Smooth muscle cell (in vitro differentiated cells): ENCODE measurements at regions not wholly inside any gene's neighbourhood (a gene's known extent, or its start where the extent isn't known, plus 50 kb on each side); places are given as distances from the start of the nearest gene placed in this dataset.
"Not testable (repeated sequence)": the region's sequence is repeated elsewhere in the genome, so short reads cannot be mapped to it uniquely, and the experiment has no call there.

Source experiments
- DNase-seq: peaks from one replicate; lab custom pipeline; 2025; ENCODE audit not compliant: unreplicated experiment; lab: John Stamatoyannopoulos, UW
- H2AFZ ChIP-seq: fragments of 200-600 bp; sonication (generic); 2 replicates; pipeline ENCODE4 v1.6.0; 2016; ENCODE audit warnings: antibody characterized with exemption, low read depth, mild to moderate bottlenecking
- H3F3A ChIP-seq: fragments of 200-600 bp; sonication (generic); 2 replicates; pipeline ENCODE4 v1.6.0; 2017; ENCODE audit warnings: antibody characterized with exemption, low read depth
- H3K27ac ChIP-seq: fragments of 200-600 bp; sonication (generic); 2 replicates; pipeline ENCODE4 v1.5.1; 2016; ENCODE audit warnings: low read depth, mild to moderate bottlenecking
- H3K27me3 ChIP-seq: fragments of 200-600 bp; sonication (generic); 2 replicates; pipeline ENCODE4 v1.6.1; 2016; ENCODE audit warnings: low read depth, mild to moderate bottlenecking
- H3K36me3 ChIP-seq: fragments of 200-600 bp; sonication (generic); 2 replicates; pipeline ENCODE4 v1.5.1; 2016; ENCODE audit warnings: low read depth
- H3K4me1 ChIP-seq: fragments of 200-600 bp; sonication (generic); 2 replicates; pipeline ENCODE4 v1.5.1; 2016; ENCODE audit warnings: low read depth
- H3K4me2 ChIP-seq: fragments of 200-600 bp; sonication (generic); 2 replicates; pipeline ENCODE4 v1.6.0; 2016; ENCODE audit warnings: mild to moderate bottlenecking
- H3K4me3 ChIP-seq: fragments of 200-600 bp; sonication (generic); 2 replicates; pipeline ENCODE4 v1.5.1; 2016; ENCODE audit warnings: mild to moderate bottlenecking
- H3K79me2 ChIP-seq: fragments of 200-600 bp; sonication (generic); 2 replicates; pipeline ENCODE4 v1.6.0; 2016; ENCODE audit warnings: low read depth, mild to moderate bottlenecking
- H3K9ac ChIP-seq: fragments of 200-600 bp; sonication (generic); 2 replicates; pipeline ENCODE4 v1.6.0; 2016; ENCODE audit warnings: low read depth
- H3K9me3 ChIP-seq: fragments of 200-600 bp; sonication (generic); replicated peaks from 2 replicates; pipeline ENCODE4 v1.5.1; 2016; ENCODE audit warnings: low read depth
- H4K20me1 ChIP-seq: fragments of 200-600 bp; sonication (generic); 2 replicates; pipeline ENCODE4 v1.6.0; 2016; ENCODE audit warnings: low read depth
- WGBS: methylation state at CpG from one replicate; pipeline ENCODE4 v1.1.7; 2016; ENCODE audit warnings: low lambda C conversion rate; 5-methylcytosine and 5-hydroxymethylcytosine counted together
- TF ChIP-seq, protein P1 (sequence below): fragments of 200-600 bp; sonication (generic); IDR thresholded peaks from 2 replicates; pipeline ENCODE4 v1.5.1; 2017; ENCODE audit warnings: borderline replicate concordance, mild to moderate bottlenecking, antibody characterized with exemption; ENCODE audit not compliant: insufficient read depth, poor library complexity, severe bottlenecking

DNA sequence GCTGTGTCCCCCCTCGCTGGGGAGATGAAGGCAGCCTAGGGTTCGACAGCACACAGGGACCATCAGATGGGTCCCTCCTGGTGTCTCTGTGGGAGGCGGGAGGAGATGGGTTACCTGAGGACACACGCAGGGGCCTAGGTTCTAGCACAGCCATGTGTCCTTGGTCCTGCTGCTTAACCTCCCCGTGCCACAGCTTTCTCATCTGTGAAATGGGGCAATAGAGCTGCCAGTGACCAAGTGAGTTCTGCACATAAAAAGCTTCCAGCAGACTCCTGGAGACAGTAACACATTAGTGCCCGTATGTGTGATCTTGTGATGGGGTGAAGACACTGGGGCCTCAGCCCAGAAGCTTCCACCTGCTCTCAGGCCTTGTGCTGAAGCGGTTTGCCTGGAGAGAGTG is 96.0 kb upstream of the GSE1 start:
- Histone ChIP-seq H3F3A (no peaks in the 10 kb centered on the region), H3K9me3 (no peaks in the 10 kb centered on the region), H4K20me1 (peaks cover 16% of the 10 kb centered on the region), H2AFZ (no peak overlapping the region), H3K79me2 (no peaks in the 10 kb centered on the region), H3K27me3 (no peaks in the 10 kb centered on the region), H3K4me3 (no peak overlapping the region), H3K27ac (no peak overlapping the region), H3K9ac (no peak overlapping the region), H3K4me2 (no peak overlapping the region), H3K4me1 (peaks cover 26% of the 10 kb centered on the region), H3K36me3 (no peaks in the 10 kb centered on the region)
- DNase-seq = no peak
- TF ChIP-seq, protein P1, sequence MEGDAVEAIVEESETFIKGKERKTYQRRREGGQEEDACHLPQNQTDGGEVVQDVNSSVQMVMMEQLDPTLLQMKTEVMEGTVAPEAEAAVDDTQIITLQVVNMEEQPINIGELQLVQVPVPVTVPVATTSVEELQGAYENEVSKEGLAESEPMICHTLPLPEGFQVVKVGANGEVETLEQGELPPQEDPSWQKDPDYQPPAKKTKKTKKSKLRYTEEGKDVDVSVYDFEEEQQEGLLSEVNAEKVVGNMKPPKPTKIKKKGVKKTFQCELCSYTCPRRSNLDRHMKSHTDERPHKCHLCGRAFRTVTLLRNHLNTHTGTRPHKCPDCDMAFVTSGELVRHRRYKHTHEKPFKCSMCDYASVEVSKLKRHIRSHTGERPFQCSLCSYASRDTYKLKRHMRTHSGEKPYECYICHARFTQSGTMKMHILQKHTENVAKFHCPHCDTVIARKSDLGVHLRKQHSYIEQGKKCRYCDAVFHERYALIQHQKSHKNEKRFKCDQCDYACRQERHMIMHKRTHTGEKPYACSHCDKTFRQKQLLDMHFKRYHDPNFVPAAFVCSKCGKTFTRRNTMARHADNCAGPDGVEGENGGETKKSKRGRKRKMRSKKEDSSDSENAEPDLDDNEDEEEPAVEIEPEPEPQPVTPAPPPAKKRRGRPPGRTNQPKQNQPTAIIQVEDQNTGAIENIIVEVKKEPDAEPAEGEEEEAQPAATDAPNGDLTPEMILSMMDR = no peak
- 95% methylated on average over 7 of the region's 7 CpGs for WGBS

DNA sequence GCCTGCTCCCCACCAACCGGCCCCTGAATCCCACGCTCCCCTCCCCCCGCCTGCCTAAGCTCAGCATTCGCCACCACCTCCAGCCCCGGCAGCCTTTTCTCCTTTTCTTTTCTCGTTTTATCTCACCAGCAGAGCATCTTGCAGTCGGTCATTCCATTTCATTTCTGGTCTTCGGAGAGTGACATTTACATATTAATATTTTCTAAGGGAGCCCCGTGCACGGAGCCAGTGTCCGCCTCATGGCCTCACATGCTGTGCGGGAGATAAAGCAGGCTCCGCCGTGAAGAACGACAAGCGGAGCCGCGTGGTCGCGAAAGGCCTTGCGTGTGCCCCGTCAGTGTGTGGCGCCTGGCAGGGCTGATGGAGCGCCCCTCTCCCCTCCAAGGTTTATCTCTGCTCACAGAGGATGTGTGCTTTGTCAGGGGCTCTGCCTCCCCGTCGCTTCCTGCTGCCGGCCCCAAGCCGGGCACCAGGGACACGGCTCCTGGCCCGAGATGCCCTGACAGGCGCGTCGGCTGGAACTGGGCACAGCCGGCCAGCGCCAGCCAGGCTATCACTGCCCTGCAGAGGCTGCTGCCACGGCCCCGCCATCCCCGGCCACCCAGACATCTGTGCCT is 95.5 kb upstream of the GSE1 start:
- Histone ChIP-seq H3K79me2 (no peaks in the 10 kb centered on the region), H3K9ac (no peak overlapping the region), H3K36me3 (no peaks in the 10 kb centered on the region), H3F3A (peaks cover 2% of the 10 kb centered on the region), H3K4me3 (no peak overlapping the region), H3K4me2 (no peak overlapping the region), H3K9me3 (no peaks in the 10 kb centered on the region), H4K20me1 (peaks cover 20% of the 10 kb centered on the region), H3K27me3 (no peaks in the 10 kb centered on the region), H3K4me1 (peaks cover 26% of the 10 kb centered on the region), H3K27ac (no peak overlapping the region), H2AFZ (no peak overlapping the region)
- no peak for DNase-seq
- WGBS = 91% methylated on average over 38 of the region's 38 CpGs
- TF ChIP-seq, protein P1 = no peak

DNA sequence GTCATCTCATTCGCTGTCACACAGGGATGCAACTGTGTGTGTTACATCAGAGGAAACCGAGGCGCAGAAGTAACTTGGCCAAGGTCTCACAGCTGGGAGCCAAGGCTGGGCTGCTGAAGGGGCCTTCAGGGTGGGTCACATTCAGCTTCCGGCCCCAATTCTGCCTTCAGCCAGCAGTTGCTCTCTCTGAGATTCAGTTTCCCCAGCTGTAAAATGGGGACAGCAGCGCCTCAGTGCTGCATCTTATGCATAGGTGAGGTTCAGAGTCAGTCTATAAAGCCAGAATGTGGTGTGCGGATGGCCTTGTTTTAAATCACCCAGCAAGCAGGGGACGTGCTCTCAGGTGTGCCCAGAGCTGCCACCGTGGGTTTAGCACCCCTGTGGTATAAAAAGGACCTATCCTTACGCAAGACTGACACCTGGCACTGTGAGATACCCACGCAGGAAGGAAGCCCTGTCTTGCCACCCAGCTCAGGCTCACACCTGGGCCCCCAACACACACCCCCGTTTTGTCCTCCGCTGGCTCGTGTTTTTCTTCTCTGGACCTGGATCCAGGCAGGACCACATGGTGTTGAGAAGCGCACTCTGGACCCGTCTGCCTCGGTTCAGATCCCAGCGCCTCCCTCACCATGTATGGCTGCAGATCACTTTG is 94.6 kb upstream of the GSE1 start:
- no peaks in the 10 kb centered on the region for H3K9me3 ChIP-seq
- H4K20me1 ChIP-seq = peaks cover 28% of the 10 kb centered on the region
- no peaks in the 10 kb centered on the region for H3K27me3 ChIP-seq
- H3F3A ChIP-seq = peaks cover 7% of the 10 kb centered on the region
- H3K79me2 ChIP-seq = no peaks in the 10 kb centered on the region
- TF ChIP-seq, protein P1 = no peak
- 97% methylated on average over 17 of the region's 17 CpGs for WGBS
- H3K27ac ChIP-seq = no peak overlapping the region
- H3K36me3 ChIP-seq = no peaks in the 10 kb centered on the region
- DNase-seq = no peak
- no peak overlapping the region for H3K4me2 ChIP-seq
- no peak overlapping the region for H2AFZ ChIP-seq
- H3K9ac ChIP-seq = no peak overlapping the region
- no peak overlapping the region for H3K4me3 ChIP-seq
- H3K4me1 ChIP-seq = peaks cover 31% of the 10 kb centered on the region

DNA sequence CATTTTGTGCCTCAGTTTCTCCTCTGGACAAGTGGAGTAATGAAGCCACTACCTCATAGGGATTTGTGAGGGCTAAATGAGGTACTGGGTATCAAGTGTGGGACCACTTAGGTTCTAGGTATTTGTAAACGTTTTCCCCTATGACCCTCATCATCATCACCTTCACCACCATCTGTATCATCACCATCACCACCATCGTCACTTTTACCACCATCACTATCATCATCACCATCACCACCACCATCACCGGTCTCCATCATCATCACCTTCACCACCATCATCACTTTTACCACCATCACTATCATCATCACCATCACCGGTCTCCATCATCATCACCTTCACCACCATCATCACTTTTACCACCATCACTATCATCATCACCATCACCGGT is 94.1 kb upstream of the GSE1 start:
- H3K4me1 ChIP-seq = peaks cover 31% of the 10 kb centered on the region
- H3F3A ChIP-seq, DNase-seq, H3K4me2 ChIP-seq, H3K36me3 ChIP-seq, H3K27ac ChIP-seq, H3K79me2 ChIP-seq, H3K27me3 ChIP-seq, H3K9me3 ChIP-seq, H2AFZ ChIP-seq, H3K9ac ChIP-seq, H3K4me3 ChIP-seq: not testable (repeated sequence)
- WGBS = 88% methylated on average over 5 of the region's 5 CpGs
- H4K20me1 ChIP-seq = peaks cover 33% of the 10 kb centered on the region
